ENCODE measurements at regions not wholly inside any gene's neighbourhood (a gene's known extent, or its start where the extent isn't known, plus 50 kb on each side); places are given as distances from the start of the nearest gene placed in this dataset.
"Not testable (repeated sequence)": the region's sequence is repeated elsewhere in the genome, so short reads cannot be mapped to it uniquely, and the experiment has no call there.

- in situ Hi-C loops (cut with HindIII; ENCODE audit: low pct_unique_long_range_greater_than_20kb, low sequenced_read_pairs); DNase-seq (ENCODE audit: low read depth, low spot score): not testable (repeated sequence)
Measured at GRCh38 chr17:61539728-61540127, 51.3 kb downstream of the NACA2 start.

GRCh38 chr17:61538480-61538879 lies 52.5 kb downstream of the NACA2 start:
- in situ Hi-C loops (cut with HindIII; ENCODE audit: low pct_unique_long_range_greater_than_20kb, low sequenced_read_pairs) = no loop called here
- DNase-seq (ENCODE audit: low read depth, low spot score) = no peak

- in situ Hi-C loops (cut with HindIII; ENCODE audit: low pct_unique_long_range_greater_than_20kb, low sequenced_read_pairs) = no loop called here
Measured at GRCh38 chr17:61537264-61537771, 53.7 kb downstream of the NACA2 start.

GRCh38 chr17:61536422-61536955 lies 54.5 kb downstream of the NACA2 start:
- DNase-seq (ENCODE audit: low read depth, low spot score) = peak; percentile 41
- in situ Hi-C loops (cut with HindIII; ENCODE audit: low pct_unique_long_range_greater_than_20kb, low sequenced_read_pairs) = no loop called here

More at GRCh38 chr17:61537264-61537771, 53.7 kb downstream of the NACA2 start:
- DNase-seq (ENCODE audit: low read depth, low spot score) = no peak
